Peyer's patch (tissue), 4 donors: ENCODE measurements at regions not wholly inside any gene's neighbourhood (a gene's known extent, or its start where the extent isn't known, plus 50 kb on each side); places are given as distances from the start of the nearest gene placed in this dataset.
A peak's percentile ranks its signal among the peaks of the same experiment; 100 is the strongest.

ENCODE experiments used
- DNase-seq, 3 donors: peaks; one replicate each; pipeline ENCODE4 v3.0.0-alpha.2; 2017 to 2019
- H3K27ac ChIP-seq, 4 donors: fragments of 200-600 bp; sonication (generic); one replicate each; pipeline ENCODE4 v1.5.1; 2016 to 2019
- H3K27me3 ChIP-seq, 2 donors: fragments of 200-600 bp; sonication (generic); one replicate each; pipeline ENCODE4 v1.5.1; 2019
- H3K36me3 ChIP-seq, 3 donors: fragments of 200-600 bp; sonication (generic); one replicate each; pipeline ENCODE4 v1.5.1; 2016 to 2019
- H3K4me1 ChIP-seq, 4 donors: fragments of 200-600 bp; sonication (generic); one replicate each; pipeline ENCODE4 v1.5.1; 2016 to 2019
- H3K4me3 ChIP-seq, 4 donors: fragments of 200-600 bp; sonication (generic); 1 replicate in 3 of 4; 2 replicates in 1 of 4; pipeline ENCODE4 v1.5.1; 2016 to 2019; ENCODE audit warnings: mild to moderate bottlenecking in 1 of 4
- H3K9me3 ChIP-seq, 4 donors: fragments of 200-600 bp; sonication (generic); one replicate each; pipeline ENCODE4 v1.5.1; 2016 to 2019; ENCODE audit warnings: mild to moderate bottlenecking in 1 of 4
- CTCF ChIP-seq, 6 experiments: fragments of 450-650 bp in 4 of 6; fragments of 200-600 bp in 2 of 6; sonication (generic) in 1 of 6; IDR thresholded peaks; one replicate each; pipeline ENCODE4 v1.5.1; 2017 to 2019; ENCODE audit warnings: antibody characterized with exemption in 6 of 6, mild to moderate bottlenecking in 3 of 6, moderate library complexity in 1 of 6
- POLR2A ChIP-seq, 2 donors: fragments of 450-650 bp; IDR thresholded peaks; one replicate each; pipeline ENCODE4 v1.5.1; 2017; ENCODE audit warnings: antibody characterized with exemption in 2 of 2, mild to moderate bottlenecking in 2 of 2, moderate library complexity in 2 of 2

- H3K27me3 ChIP-seq, result no peaks in the 10 kb centered on the region
- H3K4me3 ChIP-seq, result no peak overlapping the region
- no peaks in the 10 kb centered on the region for H3K4me1 ChIP-seq
- no peak for TF ChIP-seq CTCF (IDR thresholded peaks at IDR 0.05)
- no peak for TF ChIP-seq POLR2A (IDR thresholded peaks at IDR 0.05)
- H3K36me3 ChIP-seq, result no peaks in the 10 kb centered on the region
- no peak overlapping the region for H3K27ac ChIP-seq
- no peak for DNase-seq
- H3K9me3 ChIP-seq, result no peaks in the 10 kb centered on the region
Measured at GRCh38 chr11:100622404-100622803, 64.7 kb upstream of the ARHGAP42 start.

- TF ChIP-seq POLR2A (IDR thresholded peaks at IDR 0.05) (no peak), CTCF (IDR thresholded peaks at IDR 0.05) (no peak)
- H3K4me3 ChIP-seq, result no peak overlapping the region
- H3K27me3 ChIP-seq, result no peaks in the 10 kb centered on the region
- H3K27ac ChIP-seq, result no peak overlapping the region
- H3K36me3 ChIP-seq, result no peaks in the 10 kb centered on the region
- no peaks in the 10 kb centered on the region for H3K4me1 ChIP-seq
- no peak for DNase-seq
- H3K9me3 ChIP-seq, result no peaks in the 10 kb centered on the region
Measured at GRCh38 chr11:100624346-100624745, 62.7 kb upstream of the ARHGAP42 start.

- no peak for DNase-seq
- Histone ChIP-seq H3K4me3 (no peak overlapping the region), H3K4me1 (no peaks in the 10 kb centered on the region), H3K36me3 (no peaks in the 10 kb centered on the region), H3K27me3 (no peaks in the 10 kb centered on the region), H3K27ac (no peak overlapping the region), H3K9me3 (no peaks in the 10 kb centered on the region)
- no peak for TF ChIP-seq POLR2A (IDR thresholded peaks at IDR 0.05)
- no peak for TF ChIP-seq CTCF (IDR thresholded peaks at IDR 0.05)
Measured at GRCh38 chr11:100625041-100625440, 62.0 kb upstream of the ARHGAP42 start.

GRCh38 chr11:100629671-100630070, 57.4 kb upstream of the ARHGAP42 start:
- no peaks in the 10 kb centered on the region for H3K27me3 ChIP-seq
- no peak overlapping the region for H3K27ac ChIP-seq
- DNase-seq, result peak in 1 of 3 donors; percentile 54
- H3K4me1 ChIP-seq, result peaks cover 0 to 35% (median 0%) of the 10 kb centered on the region in 4 donors
- H3K4me3 ChIP-seq, result no peak overlapping the region
- H3K9me3 ChIP-seq, result no peaks in the 10 kb centered on the region
- TF ChIP-seq POLR2A (IDR thresholded peaks at IDR 0.05) (no peak), CTCF (IDR thresholded peaks at IDR 0.05) (peak in 3 of 6 experiments; percentile 21 to 47 (median 34))
- no peaks in the 10 kb centered on the region for H3K36me3 ChIP-seq

- peak in 2 of 3 donors; percentile 57 to 77 for DNase-seq
- no peaks in the 10 kb centered on the region for H3K27me3 ChIP-seq
- H3K4me1 ChIP-seq, result peaks cover 0 to 35% (median 0%) of the 10 kb centered on the region in 4 donors
- no peak overlapping the region for H3K4me3 ChIP-seq
- peak overlapping the region in 3 of 4 donors; percentile 2 to 66 (median 40) for H3K27ac ChIP-seq
- no peaks in the 10 kb centered on the region for H3K36me3 ChIP-seq
- TF ChIP-seq CTCF (IDR thresholded peaks at IDR 0.05) (no peak), POLR2A (IDR thresholded peaks at IDR 0.05) (no peak)
- no peaks in the 10 kb centered on the region for H3K9me3 ChIP-seq
Measured at GRCh38 chr11:100630898-100631297, 56.2 kb upstream of the ARHGAP42 start.

GRCh38 chr11:100631316-100631715, 55.8 kb upstream of the ARHGAP42 start:
- H3K4me3 ChIP-seq, result no peak overlapping the region

More at GRCh38 chr11:100631316-100631715, 55.8 kb upstream of the ARHGAP42 start:
- H3K27ac ChIP-seq, result peak overlapping the region in 3 of 4 donors; percentile 2 to 66 (median 40)
- no peak for DNase-seq
- no peaks in the 10 kb centered on the region for H3K9me3 ChIP-seq
- H3K27me3 ChIP-seq, result no peaks in the 10 kb centered on the region
- peaks cover 0 to 35% (median 0%) of the 10 kb centered on the region in 4 donors for H3K4me1 ChIP-seq
- no peak for TF ChIP-seq POLR2A (IDR thresholded peaks at IDR 0.05)
- TF ChIP-seq CTCF (IDR thresholded peaks at IDR 0.05), result no peak
- H3K36me3 ChIP-seq, result no peaks in the 10 kb centered on the region
